Kidney (tissue), 13 donors: ENCODE measurements at regions not wholly inside any gene's neighbourhood (a gene's known extent, or its start where the extent isn't known, plus 50 kb on each side); places are given as distances from the start of the nearest gene placed in this dataset.
"Not testable (repeated sequence)": the region's sequence is repeated elsewhere in the genome, so short reads cannot be mapped to it uniquely, and the experiment has no call there.

Source experiments
- DNase-seq, 5 donors: peaks; one replicate each; pipeline ENCODE4 v3.0.0-alpha.2; 2013 to 2020
- FAIRE-seq: peaks from 2 replicates; lab custom pipeline; 2012; peaks lifted over from hg19 to GRCh38; lab: Jason Lieb, UNC
- H3K27ac ChIP-seq, 2 donors: one replicate each; pipeline ENCODE4 v1.7.0; 2013; ENCODE audit warnings: low read depth in 2 of 2, low read length in 2 of 2, inconsistent platforms in 1 of 2
- H3K27me3 ChIP-seq: one replicate; pipeline ENCODE4 v1.7.1; 2013; ENCODE audit warnings: low read length, inconsistent platforms; ENCODE audit not compliant: control insufficient read depth, insufficient read depth
- H3K36me3 ChIP-seq, 3 donors: one replicate each; pipeline versions ENCODE4 v1.7.0 to v1.7.1; 2013; ENCODE audit warnings: low read length in 3 of 3, control low read depth in 1 of 3, inconsistent platforms in 1 of 3; ENCODE audit not compliant: insufficient read depth in 3 of 3, control insufficient read depth in 2 of 3
- H3K4me1 ChIP-seq, 3 donors: one replicate each; pipeline versions ENCODE4 v1.7.0 to v1.7.1; 2013; ENCODE audit warnings: low read length in 3 of 3, inconsistent platforms in 1 of 3, low read depth in 1 of 3; ENCODE audit not compliant: control insufficient read depth in 2 of 3, insufficient read depth in 2 of 3
- H3K4me3 ChIP-seq, 3 donors: one replicate each; pipeline versions ENCODE4 v1.7.0 to v1.8.1; 2013; ENCODE audit warnings: low read length in 3 of 3, control low read depth in 1 of 3, inconsistent platforms in 1 of 3
- H3K9ac ChIP-seq, 3 donors: one replicate each; pipeline versions ENCODE4 v1.7.0 to v1.7.1; 2013; ENCODE audit warnings: low read length in 3 of 3, control low read depth in 1 of 3, inconsistent platforms in 1 of 3
- H3K9me3 ChIP-seq, 3 donors: one replicate each; pipeline versions ENCODE4 v1.7.0 to v1.7.1; 2013; ENCODE audit warnings: low read length in 3 of 3, control low read depth in 1 of 3, inconsistent platforms in 1 of 3; ENCODE audit not compliant: control insufficient read depth in 2 of 3, insufficient read depth in 1 of 3
- intact Hi-C: fragments of 100-400 bp; cut with DNase I; formaldehyde crosslinking; loops from one replicate; pipeline ENCODE4 v1.11.1; 2022
- TF ChIP-seq, protein P1 (sequence below): IDR thresholded peaks from 3 replicates; pipeline ENCODE4 v1.5.1; 2012; ENCODE audit warnings: mild to moderate bottlenecking, moderate library complexity, borderline replicate concordance; ENCODE audit not compliant: insufficient read depth; ENCODE audit errors: extremely low read depth
- donor health status: control.
- donor health status: control.
- donor health status: control.
- donor health status: control.
- donor health status: control.
- donor health status: DM: yes; HTN: yes; CAD: no.
- donor health status: Normal renal cell carcinoma (clear cell type).

DNA sequence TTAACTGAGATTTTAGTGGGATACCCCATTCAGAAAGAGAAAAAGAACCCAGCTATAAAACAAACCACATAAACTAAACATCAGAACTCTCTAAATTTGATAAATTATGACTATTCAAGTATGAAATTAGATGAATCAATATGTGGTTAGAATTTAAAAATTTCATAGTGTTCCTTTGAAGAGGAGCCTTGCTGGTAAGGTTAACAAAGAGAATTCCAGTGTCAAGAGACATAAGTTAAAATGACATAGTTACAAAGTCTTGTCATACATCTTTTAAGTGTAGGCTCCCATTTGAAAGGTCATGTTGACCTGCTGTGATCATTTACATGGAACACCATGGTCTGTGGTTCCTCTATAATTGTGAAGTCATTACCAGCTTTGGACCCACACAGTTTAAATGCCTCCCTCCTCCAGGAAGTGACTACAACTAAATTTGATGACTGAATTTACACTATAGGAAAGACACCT lies 231.6 kb upstream of the ETAA1 start:
- intact Hi-C loops: no loop called here
- no peak for FAIRE-seq
- H3K9me3 ChIP-seq: no peaks in the 10 kb centered on the region
- H3K4me1 ChIP-seq: no peaks in the 10 kb centered on the region
- DNase-seq: no peak
- H3K36me3 ChIP-seq: no peaks in the 10 kb centered on the region
- H3K4me3 ChIP-seq: no peak overlapping the region
- no peak overlapping the region for H3K27ac ChIP-seq
- no peaks in the 10 kb centered on the region for H3K27me3 ChIP-seq
- no peak overlapping the region for H3K9ac ChIP-seq
- TF ChIP-seq, protein P1, sequence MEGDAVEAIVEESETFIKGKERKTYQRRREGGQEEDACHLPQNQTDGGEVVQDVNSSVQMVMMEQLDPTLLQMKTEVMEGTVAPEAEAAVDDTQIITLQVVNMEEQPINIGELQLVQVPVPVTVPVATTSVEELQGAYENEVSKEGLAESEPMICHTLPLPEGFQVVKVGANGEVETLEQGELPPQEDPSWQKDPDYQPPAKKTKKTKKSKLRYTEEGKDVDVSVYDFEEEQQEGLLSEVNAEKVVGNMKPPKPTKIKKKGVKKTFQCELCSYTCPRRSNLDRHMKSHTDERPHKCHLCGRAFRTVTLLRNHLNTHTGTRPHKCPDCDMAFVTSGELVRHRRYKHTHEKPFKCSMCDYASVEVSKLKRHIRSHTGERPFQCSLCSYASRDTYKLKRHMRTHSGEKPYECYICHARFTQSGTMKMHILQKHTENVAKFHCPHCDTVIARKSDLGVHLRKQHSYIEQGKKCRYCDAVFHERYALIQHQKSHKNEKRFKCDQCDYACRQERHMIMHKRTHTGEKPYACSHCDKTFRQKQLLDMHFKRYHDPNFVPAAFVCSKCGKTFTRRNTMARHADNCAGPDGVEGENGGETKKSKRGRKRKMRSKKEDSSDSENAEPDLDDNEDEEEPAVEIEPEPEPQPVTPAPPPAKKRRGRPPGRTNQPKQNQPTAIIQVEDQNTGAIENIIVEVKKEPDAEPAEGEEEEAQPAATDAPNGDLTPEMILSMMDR: no peak

DNA sequence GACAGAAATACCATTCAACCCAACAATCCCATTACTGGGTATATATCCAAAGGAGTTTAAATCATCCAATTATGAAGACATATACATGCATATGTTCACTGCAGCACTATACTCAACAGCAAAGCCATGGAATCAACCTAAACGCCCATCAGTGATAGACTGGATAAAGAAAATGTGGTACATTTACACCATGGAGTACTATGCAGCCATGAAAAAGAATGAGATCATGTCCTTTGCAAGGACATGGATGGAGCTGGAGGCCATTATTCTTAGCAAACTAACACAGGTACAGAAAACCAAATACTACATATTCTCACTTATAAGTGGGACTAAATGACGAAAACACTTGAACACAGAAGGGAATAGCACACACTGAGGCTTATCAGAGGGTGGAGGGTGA lies 230.6 kb upstream of the ETAA1 start:
- intact Hi-C loops, H3K36me3 ChIP-seq, H3K9me3 ChIP-seq, H3K4me3 ChIP-seq, H3K9ac ChIP-seq, H3K4me1 ChIP-seq, H3K27ac ChIP-seq, FAIRE-seq, H3K27me3 ChIP-seq, DNase-seq: not testable (repeated sequence)

DNA sequence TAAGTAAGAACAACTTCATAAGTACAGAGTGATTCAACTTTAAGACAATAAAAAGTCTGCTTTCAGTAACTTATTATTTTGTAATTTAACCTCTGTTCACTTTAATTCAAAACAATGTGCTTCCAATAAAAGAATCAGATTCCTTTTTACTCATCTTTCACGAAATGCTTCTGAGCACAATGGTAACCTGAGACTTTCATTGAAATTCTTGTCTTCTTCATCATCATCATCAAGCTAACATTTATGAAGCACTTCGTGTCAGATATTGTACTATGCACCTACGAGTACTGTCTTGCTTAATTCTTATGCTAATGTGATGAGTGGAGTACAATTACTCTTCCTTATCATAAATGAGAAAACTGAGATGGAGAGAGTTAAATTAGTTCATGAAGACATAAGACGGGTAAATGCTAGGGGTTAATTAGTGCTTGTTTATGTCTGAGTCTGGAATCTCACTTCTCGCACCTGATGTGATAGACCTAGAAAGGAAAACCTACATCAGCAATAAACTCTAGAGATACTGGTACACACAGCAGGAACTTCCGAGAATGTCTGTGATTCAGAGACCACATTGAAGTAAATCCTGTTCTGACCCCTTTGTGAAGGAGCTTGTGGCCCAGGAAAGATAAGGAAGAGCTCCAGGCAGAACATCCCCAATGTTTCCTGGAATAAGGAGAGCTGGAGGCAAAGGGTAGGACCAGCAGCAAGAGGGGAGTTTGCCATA lies 227.6 kb upstream of the ETAA1 start:
- DNase-seq: no peak
- FAIRE-seq: no peak
- intact Hi-C loops: no loop called here
- no peak overlapping the region for H3K9ac ChIP-seq
- no peak overlapping the region for H3K27ac ChIP-seq
- H3K4me1 ChIP-seq: no peaks in the 10 kb centered on the region
- no peaks in the 10 kb centered on the region for H3K36me3 ChIP-seq
- H3K9me3 ChIP-seq: no peaks in the 10 kb centered on the region
- H3K27me3 ChIP-seq: no peaks in the 10 kb centered on the region
- H3K4me3 ChIP-seq: no peak overlapping the region
- TF ChIP-seq, protein P1: no peak

DNA sequence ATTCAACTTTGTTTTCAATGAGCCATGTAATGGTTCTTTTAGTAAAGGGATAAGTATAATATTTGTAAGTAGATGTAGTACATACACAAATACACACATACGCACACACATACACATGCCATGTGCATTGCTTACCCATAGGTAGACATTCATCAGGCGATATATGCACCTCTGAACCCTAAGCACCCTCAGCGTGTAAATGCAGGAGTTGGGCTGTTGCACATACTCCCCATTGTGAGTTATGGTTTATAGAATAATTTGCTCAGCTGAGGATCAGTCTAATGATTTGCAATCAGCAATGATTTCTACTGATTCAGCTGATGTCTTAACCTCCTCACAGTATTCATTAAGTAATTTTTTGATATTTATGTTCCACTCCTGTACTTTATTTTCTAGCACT lies 217.6 kb upstream of the ETAA1 start:
- FAIRE-seq (no peak), DNase-seq (no peak)
- TF ChIP-seq, protein P1: no peak
- no peak overlapping the region for H3K4me3 ChIP-seq
- intact Hi-C loops: no loop called here
- no peak overlapping the region for H3K27ac ChIP-seq
- H3K9ac ChIP-seq: no peak overlapping the region
- H3K36me3 ChIP-seq: no peaks in the 10 kb centered on the region
- no peaks in the 10 kb centered on the region for H3K4me1 ChIP-seq
- H3K9me3 ChIP-seq: no peaks in the 10 kb centered on the region
- no peaks in the 10 kb centered on the region for H3K27me3 ChIP-seq
